PC-3 (cell line): ENCODE measurements at regions not wholly inside any gene's neighbourhood (a gene's known extent, or its start where the extent isn't known, plus 50 kb on each side); places are given as distances from the start of the nearest gene placed in this dataset.

Experiments
- ATAC-seq: fragments of 200-7000 bp; cut with Tn5 transposase; 2 replicates; pipeline ENCODE4 v1.9.1; 2020; ENCODE audit warnings: mild to moderate bottlenecking, moderate library complexity
- BruUV-seq: library from RNA; stranded (reverse); fragments of 400-500 nt; replicated peaks from 2 replicates; lab custom pipeline; 2021; lab: Mats Ljungman, UMichigan
- CTCF ChIA-PET: fragments of 300-600 bp; sonication (Branson Sonifier 250); formaldehyde crosslinking; loops from one replicate; lab custom pipeline; 2022; ENCODE audit warnings: antibody characterized with exemption; lab: Charles Lee
- POLR2A ChIA-PET: fragments of 300-600 bp; sonication (Branson Sonifier 250); formaldehyde crosslinking; loops from one replicate; lab custom pipeline; 2022; ENCODE audit warnings: antibody characterized with exemption; ENCODE audit not compliant: unreplicated experiment; lab: Charles Lee
- DNase-seq: peaks from one replicate; pipeline ENCODE4 v3.0.0-alpha.2; 2015
- H2AFZ ChIP-seq: fragments of 300-600 bp; sonication (generic); 2 replicates; pipeline ENCODE4 v1.6.0; 2016; ENCODE audit warnings: antibody characterized with exemption, low read length
- H3F3A ChIP-seq: fragments of 300-600 bp; sonication (generic); one replicate; pipeline ENCODE4 v1.6.0; 2017; ENCODE audit warnings: antibody characterized with exemption, low read length, control low read depth, mild to moderate bottlenecking; ENCODE audit not compliant: unreplicated experiment
- H3K27ac ChIP-seq: fragments of 300-600 bp; sonication (generic); 2 replicates; pipeline ENCODE4 v1.5.1; 2016; ENCODE audit warnings: mild to moderate bottlenecking, low read length
- H3K27me3 ChIP-seq: fragments of 300-600 bp; sonication (generic); 2 replicates; pipeline ENCODE4 v1.6.1; 2016; ENCODE audit warnings: low read length, mixed read lengths
- H3K36me3 ChIP-seq: fragments of 300-600 bp; sonication (generic); 2 replicates; pipeline ENCODE4 v1.6.1; 2016; ENCODE audit warnings: low read depth, mixed run types, low read length, mixed read lengths
- H3K4me1 ChIP-seq: fragments of 300-600 bp; sonication (generic); 2 replicates; pipeline ENCODE4 v1.5.1; 2016; ENCODE audit warnings: low read length; ENCODE audit not compliant: insufficient read depth
- H3K4me2 ChIP-seq: fragments of 300-600 bp; sonication (generic); 2 replicates; pipeline ENCODE4 v1.6.0; 2016; ENCODE audit warnings: low read length
- H3K4me3 ChIP-seq: fragments of 300-600 bp; sonication (generic); 2 replicates; pipeline ENCODE4 v1.5.1; 2016; ENCODE audit warnings: mild to moderate bottlenecking, low read length, mixed read lengths
- H3K79me2 ChIP-seq: fragments of 300-600 bp; sonication (generic); 2 replicates; pipeline ENCODE4 v1.6.1; 2017; ENCODE audit warnings: low read length, mixed read lengths
- H3K9ac ChIP-seq: fragments of 300-600 bp; sonication (generic); 2 replicates; pipeline ENCODE4 v1.6.0; 2016; ENCODE audit warnings: mild to moderate bottlenecking, low read length
- H3K9me2 ChIP-seq: fragments of 300-600 bp; sonication (generic); replicated peaks from 2 replicates; pipeline ENCODE4 v1.6.1; 2016; ENCODE audit warnings: mixed run types, low read length, mixed read lengths
- H3K9me3 ChIP-seq: fragments of 300-600 bp; sonication (generic); 2 replicates; pipeline ENCODE4 v1.6.1; 2016; ENCODE audit warnings: low read length, mixed read lengths
- H4K20me1 ChIP-seq: fragments of 300-600 bp; sonication (generic); 2 replicates; pipeline ENCODE4 v1.6.1; 2016; ENCODE audit warnings: low read length, mixed read lengths
- CTCF ChIP-seq: fragments of 300-600 bp; sonication (generic); conservative IDR thresholded peaks from 2 replicates; pipeline ENCODE4 v1.5.1; 2017; ENCODE audit warnings: antibody characterized with exemption, low read depth, mild to moderate bottlenecking, low read length
- EZH2 ChIP-seq: fragments of 300-600 bp; sonication (generic); IDR thresholded peaks from one replicate; pipeline ENCODE4 v1.6.1; 2017; ENCODE audit warnings: antibody characterized with exemption, mild to moderate bottlenecking, low read length; ENCODE audit not compliant: unreplicated experiment
- EZH2phosphoT487 ChIP-seq: fragments of 300-600 bp; sonication (generic); IDR thresholded peaks from 2 replicates; pipeline ENCODE4 v1.6.1; 2018; ENCODE audit warnings: mild to moderate bottlenecking, antibody characterized with exemption, low read length, borderline replicate concordance
- intact Hi-C: fragments of 100-400 bp; cut with micrococcal nuclease; formaldehyde crosslinking; loops from 2 replicates; pipeline ENCODE4 v1.9.0; 2023

DNA sequence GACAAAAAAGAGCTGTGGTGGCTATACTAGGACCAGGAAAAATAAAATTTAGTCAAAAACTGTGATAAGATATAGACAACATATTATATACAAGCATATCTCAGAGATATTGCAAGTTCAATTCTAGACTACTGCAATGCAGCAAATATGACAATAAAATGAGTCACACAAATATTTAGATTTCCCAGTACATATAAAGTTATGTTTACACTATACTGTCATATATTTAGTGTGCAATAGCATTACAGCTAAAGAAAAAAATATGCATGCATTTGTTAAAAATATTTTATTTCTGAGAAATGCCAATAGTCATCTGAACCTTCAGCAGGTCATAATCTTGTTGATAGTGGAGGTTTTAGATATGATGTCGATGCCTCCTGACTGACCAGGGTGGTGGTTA lies 72.1 kb downstream of the AKR1C4 start:
- H3K27me3 ChIP-seq: no peaks in the 10 kb centered on the region
- TF ChIP-seq EZH2 (no peak), CTCF (no peak), EZH2phosphoT487 (no peak)
- POLR2A ChIA-PET: no interaction called here
- H3K9me3 ChIP-seq: no peaks in the 10 kb centered on the region
- H3K4me1 ChIP-seq: peaks cover 7% of the 10 kb centered on the region; the same call in 1 of the 2 replicates
- H3K9ac ChIP-seq: no peak overlapping the region
- peak; percentile 49 for DNase-seq
- H3K9me2 ChIP-seq: no peaks in the 10 kb centered on the region
- no peak overlapping the region for H3K4me3 ChIP-seq
- no peaks in the 10 kb centered on the region for H3F3A ChIP-seq
- no peaks in the 10 kb centered on the region for H3K79me2 ChIP-seq
- no TSS peak for BruUV-seq
- no peak overlapping the region for H2AFZ ChIP-seq
- CTCF ChIA-PET: no interaction called here
- ATAC-seq: peak; percentile 88
- no peak overlapping the region for H3K27ac ChIP-seq
- no peaks in the 10 kb centered on the region for H3K36me3 ChIP-seq
- no peak overlapping the region for H3K4me2 ChIP-seq
- intact Hi-C loops: no loop called here
- no peaks in the 10 kb centered on the region for H4K20me1 ChIP-seq

DNA sequence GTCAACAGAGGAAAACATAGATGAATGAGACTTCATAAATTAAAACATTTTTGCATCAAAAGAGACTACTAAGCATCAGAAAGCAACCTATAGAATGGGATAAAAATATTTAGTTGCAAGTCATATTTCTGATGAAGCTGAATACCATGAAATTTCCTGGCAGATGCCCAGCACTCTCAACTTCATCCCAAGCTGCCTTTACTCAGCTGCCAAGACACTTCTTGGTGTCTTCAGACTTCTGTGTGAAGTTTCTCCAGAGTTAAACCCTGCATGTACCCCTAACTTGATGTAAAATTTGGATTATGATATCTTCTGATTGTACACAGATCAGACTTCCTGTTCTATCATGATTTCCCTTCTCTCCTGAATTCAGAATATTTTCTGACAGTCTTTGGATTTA lies 73.2 kb downstream of the AKR1C4 start:
- BruUV-seq: no TSS peak
- no peaks in the 10 kb centered on the region for H3K9me3 ChIP-seq
- no peaks in the 10 kb centered on the region for H4K20me1 ChIP-seq
- ChIA-PET POLR2A (no interaction called here), CTCF (no interaction called here)
- peaks cover 7% of the 10 kb centered on the region; the same call in 1 of the 2 replicates for H3K4me1 ChIP-seq
- H3F3A ChIP-seq: no peaks in the 10 kb centered on the region
- no peaks in the 10 kb centered on the region for H3K9me2 ChIP-seq
- H3K4me3 ChIP-seq: no peak overlapping the region
- intact Hi-C loops: no loop called here
- H3K4me2 ChIP-seq: no peak overlapping the region
- no peak for TF ChIP-seq EZH2phosphoT487
- no peak for TF ChIP-seq CTCF
- no peak for TF ChIP-seq EZH2
- no peaks in the 10 kb centered on the region for H3K79me2 ChIP-seq
- no peak overlapping the region for H3K9ac ChIP-seq
- no peaks in the 10 kb centered on the region for H3K27me3 ChIP-seq
- no peak overlapping the region for H2AFZ ChIP-seq
- DNase-seq (no peak), ATAC-seq (no peak)
- H3K27ac ChIP-seq: no peak overlapping the region
- no peaks in the 10 kb centered on the region for H3K36me3 ChIP-seq

DNA sequence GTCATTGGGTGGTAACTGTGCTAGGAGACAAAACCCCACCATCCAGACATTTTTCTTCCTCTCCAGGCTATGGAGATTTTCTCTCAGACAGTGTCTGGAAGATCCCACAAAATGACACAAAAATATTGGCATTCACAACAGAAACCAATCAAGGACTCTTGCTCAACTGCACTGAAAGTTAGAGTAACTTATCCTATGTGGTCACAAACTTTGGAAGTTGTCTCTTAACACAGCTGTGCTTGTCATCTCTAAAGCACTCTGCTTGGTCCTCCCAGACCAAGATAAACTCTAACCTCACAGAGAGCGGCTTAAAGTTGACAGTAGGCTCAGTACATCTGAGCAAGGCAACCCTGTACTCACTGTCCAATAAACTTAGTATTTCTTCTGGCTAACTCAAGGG lies 74.9 kb downstream of the AKR1C4 start:
- no peak overlapping the region for H3K4me3 ChIP-seq
- CTCF ChIA-PET: no interaction called here
- POLR2A ChIA-PET: no interaction called here

More for the DNA sequence above, 74.9 kb downstream of the AKR1C4 start:
- H3K4me1 ChIP-seq: peaks cover 7% of the 10 kb centered on the region; the same call in 1 of the 2 replicates
- no TSS peak for BruUV-seq
- H2AFZ ChIP-seq: no peak overlapping the region
- no peaks in the 10 kb centered on the region for H3K79me2 ChIP-seq
- H3F3A ChIP-seq: no peaks in the 10 kb centered on the region
- TF ChIP-seq CTCF: no peak
- no peak for TF ChIP-seq EZH2
- no peak for TF ChIP-seq EZH2phosphoT487
- no peak overlapping the region for H3K27ac ChIP-seq
- H3K4me2 ChIP-seq: no peak overlapping the region
- no peaks in the 10 kb centered on the region for H4K20me1 ChIP-seq
- intact Hi-C loops: no loop called here
- H3K9ac ChIP-seq: no peak overlapping the region
- H3K27me3 ChIP-seq: no peaks in the 10 kb centered on the region
- H3K9me3 ChIP-seq: no peaks in the 10 kb centered on the region
- DNase-seq (no peak), ATAC-seq (no peak)
- H3K9me2 ChIP-seq: no peaks in the 10 kb centered on the region
- no peaks in the 10 kb centered on the region for H3K36me3 ChIP-seq
